Astrocyte (in vitro differentiated cells and primary cell): ENCODE measurements at regions not wholly inside any gene's neighbourhood (a gene's known extent, or its start where the extent isn't known, plus 50 kb on each side); places are given as distances from the start of the nearest gene placed in this dataset.

Experiments used
- EZH2 ChIP-seq: IDR thresholded peaks from 2 replicates; pipeline ENCODE4 v1.6.1; 2012; ENCODE audit warnings: mild to moderate bottlenecking, low read length, inconsistent platforms; ENCODE audit not compliant: insufficient read depth
- TF ChIP-seq, protein P1 (sequence below): IDR thresholded peaks from 2 replicates; pipeline ENCODE4 v1.5.1; 2011; ENCODE audit warnings: low read depth, mild to moderate bottlenecking, inconsistent platforms, low read length, moderate library complexity; ENCODE audit not compliant: insufficient read depth

DNA sequence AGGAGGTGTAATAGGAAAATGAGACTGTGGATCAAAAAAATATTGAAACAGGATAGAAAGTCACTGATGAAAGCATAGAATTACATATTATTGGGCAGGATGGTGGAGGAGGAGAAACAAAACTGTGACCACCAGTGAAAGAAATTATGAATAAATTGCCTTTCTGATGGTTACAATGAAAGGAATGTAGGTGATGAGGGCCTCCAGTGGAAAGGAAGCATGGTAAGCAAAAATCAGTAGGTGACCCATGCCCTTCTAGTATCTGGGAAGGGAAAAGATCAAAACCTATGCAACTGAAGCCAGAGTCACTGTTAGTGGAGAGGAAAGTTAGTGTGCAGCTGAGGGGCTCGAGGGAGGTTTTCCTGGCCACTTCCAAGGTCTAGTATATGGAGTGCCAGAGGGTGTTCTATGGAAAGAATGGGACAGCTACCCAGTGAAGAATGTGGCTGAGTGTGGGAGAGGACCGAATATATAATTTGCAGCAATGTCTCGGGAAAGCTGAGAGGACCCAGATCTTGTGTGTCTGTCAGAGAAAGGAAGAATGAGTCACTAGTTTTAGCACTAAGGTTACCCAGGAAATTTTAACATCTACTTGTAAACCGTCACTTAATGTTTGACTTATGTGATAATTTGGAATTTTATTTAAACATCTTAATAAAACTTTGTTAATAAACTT, 146.2 kb downstream of the NFKBIZ start:
- TF ChIP-seq, protein P1, sequence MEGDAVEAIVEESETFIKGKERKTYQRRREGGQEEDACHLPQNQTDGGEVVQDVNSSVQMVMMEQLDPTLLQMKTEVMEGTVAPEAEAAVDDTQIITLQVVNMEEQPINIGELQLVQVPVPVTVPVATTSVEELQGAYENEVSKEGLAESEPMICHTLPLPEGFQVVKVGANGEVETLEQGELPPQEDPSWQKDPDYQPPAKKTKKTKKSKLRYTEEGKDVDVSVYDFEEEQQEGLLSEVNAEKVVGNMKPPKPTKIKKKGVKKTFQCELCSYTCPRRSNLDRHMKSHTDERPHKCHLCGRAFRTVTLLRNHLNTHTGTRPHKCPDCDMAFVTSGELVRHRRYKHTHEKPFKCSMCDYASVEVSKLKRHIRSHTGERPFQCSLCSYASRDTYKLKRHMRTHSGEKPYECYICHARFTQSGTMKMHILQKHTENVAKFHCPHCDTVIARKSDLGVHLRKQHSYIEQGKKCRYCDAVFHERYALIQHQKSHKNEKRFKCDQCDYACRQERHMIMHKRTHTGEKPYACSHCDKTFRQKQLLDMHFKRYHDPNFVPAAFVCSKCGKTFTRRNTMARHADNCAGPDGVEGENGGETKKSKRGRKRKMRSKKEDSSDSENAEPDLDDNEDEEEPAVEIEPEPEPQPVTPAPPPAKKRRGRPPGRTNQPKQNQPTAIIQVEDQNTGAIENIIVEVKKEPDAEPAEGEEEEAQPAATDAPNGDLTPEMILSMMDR: no peak
- no peak for TF ChIP-seq EZH2
